T-helper 2 cell treated with Interferon-gamma antibody and Interleukin-4, amounts not matched to agents 100 ng/mL and 5 ng/mL, for 36 hours (primary cell): ENCODE measurements at regions not wholly inside any gene's neighbourhood (a gene's known extent, or its start where the extent isn't known, plus 50 kb on each side); places are given as distances from the start of the nearest gene placed in this dataset.
"Not testable (repeated sequence)": the region's sequence is repeated elsewhere in the genome, so short reads cannot be mapped to it uniquely, and the experiment has no call there.

Experiments
- intact Hi-C: fragments of 100-400 bp; cut with micrococcal nuclease; formaldehyde crosslinking; loops from one replicate; pipeline ENCODE4 v1.15.1; 2023

GRCh38 chr3:153266619-153267018, 104.6 kb downstream of the RAP2B start:
- intact Hi-C loops: no loop called here

GRCh38 chr3:153268564-153269279, 106.7 kb downstream of the RAP2B start:
- intact Hi-C loops: no loop called here

DNA sequence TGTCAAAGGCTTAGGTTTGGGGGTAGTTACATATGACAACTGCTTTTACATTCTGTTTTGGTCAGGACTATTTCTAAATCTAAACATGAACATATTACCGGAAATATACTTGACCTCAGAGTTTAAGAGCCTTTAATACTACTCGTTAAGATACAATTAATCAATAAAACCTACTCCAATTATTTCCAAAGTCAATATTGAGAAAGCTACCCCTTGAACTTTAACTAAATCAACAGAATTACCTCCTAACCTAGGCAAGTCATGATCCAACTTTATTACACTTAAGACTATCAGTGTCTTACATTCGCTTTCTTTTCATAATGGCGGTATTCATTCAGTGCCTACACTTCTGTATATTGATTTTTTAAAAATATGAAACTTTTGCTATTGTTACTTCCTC, 107.7 kb downstream of the RAP2B start:
- intact Hi-C loops: no loop called here

DNA sequence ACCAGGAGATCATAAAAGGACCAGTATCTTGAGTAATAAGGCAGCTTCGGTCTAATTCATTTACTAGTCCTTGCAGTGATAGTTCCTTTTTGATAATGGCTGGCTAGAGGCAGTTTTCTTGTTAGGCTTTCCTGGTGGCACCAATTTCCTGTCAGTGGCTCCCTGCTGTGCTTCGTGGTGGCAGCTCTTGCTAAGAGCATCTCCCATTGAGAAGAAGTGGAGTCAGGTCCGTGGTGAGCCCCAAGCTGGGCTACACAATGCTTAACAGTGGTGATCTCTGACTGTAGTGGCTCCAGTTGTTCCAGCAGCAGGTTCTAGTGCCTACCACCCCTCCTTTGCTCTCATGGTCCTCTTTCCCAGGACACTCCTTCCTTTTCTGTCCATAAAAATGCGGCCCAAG, 111.2 kb downstream of the RAP2B start:
- intact Hi-C loops: no loop called here

- intact Hi-C loops: no loop called here
Measured at GRCh38 chr3:153273767-153274435, 111.9 kb downstream of the RAP2B start.

GRCh38 chr3:153274561-153274960, 112.5 kb downstream of the RAP2B start:
- intact Hi-C loops: no loop called here

DNA sequence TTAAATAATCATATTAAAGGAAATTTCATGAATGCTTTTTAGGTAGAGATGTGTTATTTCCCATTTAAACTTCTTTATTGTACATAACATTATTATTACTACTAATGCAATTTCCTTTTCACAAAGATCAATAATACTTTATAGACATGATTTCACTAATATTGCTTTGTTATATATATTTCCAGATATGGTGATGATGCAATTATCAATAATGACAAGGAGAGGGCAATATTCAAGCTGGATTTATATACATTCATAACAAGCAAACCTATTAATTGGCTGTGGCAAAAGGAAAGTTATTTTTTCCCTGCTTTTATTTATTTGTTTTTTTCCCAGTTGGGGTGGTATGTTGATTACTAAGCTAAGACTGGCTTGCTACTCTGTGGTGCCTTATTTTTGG, 113.5 kb downstream of the RAP2B start:
- intact Hi-C loops: no loop called here

GRCh38 chr3:153277029-153277428, 115.0 kb downstream of the RAP2B start:
- intact Hi-C loops: no loop called here

- intact Hi-C loops: not testable (repeated sequence)
Measured at GRCh38 chr3:153281236-153281997, 119.4 kb downstream of the RAP2B start.

- intact Hi-C loops: no loop called here
Measured at GRCh38 chr3:153282355-153282754, 120.3 kb downstream of the RAP2B start.

DNA sequence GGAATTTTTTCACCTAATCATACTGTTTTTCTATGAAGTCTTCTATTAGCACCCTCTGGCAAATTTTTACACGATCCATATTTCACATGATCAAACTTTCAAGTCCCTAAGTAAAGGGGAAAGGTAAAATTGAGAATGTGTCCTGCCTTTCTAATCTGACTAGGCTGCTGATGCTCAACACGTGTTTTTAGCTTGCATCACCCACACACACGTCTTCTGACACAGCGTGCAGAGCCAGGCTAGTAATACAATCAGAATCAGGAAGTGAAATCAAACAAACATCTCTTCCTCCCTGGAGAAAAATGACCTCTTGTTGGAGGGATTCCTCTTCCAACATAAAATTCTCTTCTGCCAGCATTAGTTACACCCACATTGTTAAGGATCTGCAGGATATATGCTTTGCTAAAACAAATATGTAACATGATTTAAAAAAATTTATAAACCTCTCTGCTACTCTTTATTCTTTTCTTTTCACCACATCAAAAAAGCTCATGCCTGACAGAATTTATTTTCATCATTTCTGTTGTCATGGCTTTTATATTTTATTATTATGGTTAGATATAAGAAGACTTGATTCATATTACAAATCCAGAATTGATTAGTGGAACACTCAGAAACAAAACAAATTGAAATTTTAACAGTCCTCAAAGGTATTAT, 122.4 kb downstream of the RAP2B start:
- intact Hi-C loops: no loop called here

DNA sequence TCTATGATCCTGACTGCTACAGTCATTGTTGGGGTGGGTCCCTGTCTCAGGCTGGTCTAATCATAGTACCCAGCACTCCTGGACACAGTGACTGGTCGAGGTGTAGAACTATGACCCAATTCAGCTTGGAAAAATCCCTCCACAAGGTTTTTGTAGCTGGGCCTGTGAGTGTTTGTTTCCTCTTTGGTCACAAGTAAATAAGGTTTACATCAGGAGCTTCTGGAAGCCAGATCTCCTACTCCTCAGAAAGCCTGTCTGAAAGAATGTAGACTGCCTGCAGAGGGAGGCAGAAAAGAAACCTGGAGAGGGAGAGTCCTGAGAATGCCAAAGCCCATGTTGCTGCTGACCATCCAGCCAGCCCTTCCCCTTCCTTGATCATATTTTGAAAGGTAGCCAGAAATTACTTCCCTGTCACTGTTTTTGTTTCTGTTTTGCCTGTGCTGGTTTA, 123.2 kb downstream of the RAP2B start:
- intact Hi-C loops: loop anchor here (5.0 kb wide), 1 partner anchor 63 kb away; no protein-coding TSS in a partner anchor

DNA sequence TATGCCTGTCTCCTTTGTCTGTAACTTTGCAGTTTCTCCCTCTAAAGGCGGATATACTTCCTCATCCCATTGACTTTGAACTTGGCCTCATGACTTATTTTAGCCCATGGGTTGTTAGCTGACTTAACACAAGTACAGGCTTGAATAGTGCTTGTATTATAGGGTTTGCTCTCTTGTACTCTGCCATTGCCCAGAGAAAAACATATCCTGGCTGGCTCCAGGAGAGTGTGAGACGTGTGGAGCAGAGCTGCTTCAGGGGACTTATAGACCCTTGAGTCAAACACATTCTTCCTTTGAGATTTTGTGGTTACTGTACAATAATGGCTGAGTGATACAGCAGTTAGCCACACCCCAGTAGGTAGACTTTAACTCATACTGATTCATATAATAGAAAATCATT, 124.0 kb downstream of the RAP2B start:
- intact Hi-C loops: loop anchor here (5.0 kb wide), 1 partner anchor 64 kb away; no protein-coding TSS in a partner anchor

DNA sequence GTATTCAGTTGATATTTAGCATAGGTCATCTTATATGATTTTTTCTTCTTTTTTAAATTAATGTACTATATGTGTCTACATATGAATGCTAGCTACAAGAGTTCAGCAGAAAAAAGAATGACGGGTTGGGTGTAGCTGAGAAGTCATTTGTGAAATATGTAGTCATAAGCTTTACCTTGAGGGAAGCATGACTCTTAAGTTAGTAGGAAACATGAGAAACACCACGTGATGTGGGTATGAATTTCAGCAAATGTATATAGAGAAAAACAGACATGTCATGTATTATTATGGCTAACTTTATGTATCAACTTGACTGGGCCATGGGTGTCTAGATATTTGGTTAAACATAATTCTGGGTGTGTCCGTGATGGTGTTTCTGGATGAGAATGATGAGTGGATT, 125.0 kb downstream of the RAP2B start:
- intact Hi-C loops: loop anchor here (5.0 kb wide), 1 partner anchor 65 kb away; no protein-coding TSS in a partner anchor

DNA sequence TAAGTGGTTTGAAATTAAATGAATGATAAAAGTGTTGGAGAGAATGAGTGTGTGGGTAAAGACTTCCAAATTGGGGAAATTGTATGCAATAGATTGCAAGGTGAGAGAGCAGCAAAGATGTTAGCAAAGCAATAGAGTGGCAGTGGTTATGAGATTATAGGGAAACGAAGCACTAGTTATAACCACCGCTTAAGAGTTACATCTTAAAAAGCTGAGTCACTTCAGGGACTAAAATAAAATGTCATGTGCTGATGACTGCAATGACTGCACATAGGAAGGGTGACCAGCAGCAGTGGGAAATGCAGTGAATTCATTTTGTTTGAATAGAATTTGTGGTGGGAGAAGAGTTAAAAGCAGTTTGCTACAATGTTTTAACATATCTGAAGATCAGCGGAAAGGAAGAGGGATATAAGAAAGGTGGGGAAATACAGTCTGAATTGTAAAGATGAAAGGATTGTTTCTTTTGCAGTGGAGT, 127.3 kb downstream of the RAP2B start:
- intact Hi-C loops: loop anchor here (5.0 kb wide), 1 partner anchor 67 kb away; no protein-coding TSS in a partner anchor

DNA sequence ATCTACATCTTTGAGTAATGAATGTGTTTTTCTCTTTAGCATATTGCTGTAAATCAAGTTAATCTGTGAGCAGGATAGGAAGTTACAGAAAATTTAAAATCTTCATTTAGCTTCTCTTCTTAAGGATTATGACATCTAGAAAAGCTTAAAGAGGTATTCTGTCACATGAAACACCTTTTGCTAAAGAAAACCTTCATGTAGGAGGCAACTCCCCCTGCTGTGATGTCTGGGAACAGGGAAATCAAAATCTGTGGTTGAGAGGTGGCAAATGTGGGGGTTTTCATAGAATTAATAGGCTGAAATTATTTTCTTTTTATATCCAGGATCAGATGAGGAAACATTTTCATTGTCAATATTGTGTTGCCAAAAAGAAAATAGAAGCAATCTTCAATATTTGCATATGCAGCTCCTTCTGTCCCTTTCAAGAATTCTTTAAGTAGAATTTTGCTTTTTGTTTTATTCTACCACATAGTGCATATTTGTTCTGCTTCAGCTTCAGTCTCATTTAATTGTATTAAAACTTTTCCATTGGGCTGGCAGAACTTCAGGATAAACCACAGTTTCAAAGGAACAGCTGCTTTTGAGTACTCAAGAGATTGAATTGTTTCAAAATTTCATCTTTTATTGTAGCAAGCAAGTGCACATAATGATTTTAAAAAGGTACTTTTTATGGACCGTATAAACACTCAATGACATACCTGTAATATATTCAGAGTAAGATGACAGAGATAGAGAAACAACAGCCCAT, 128.4 kb downstream of the RAP2B start:
- intact Hi-C loops: loop anchor here (1.0 kb wide), 3 partner anchors 126 to 479 kb away; no protein-coding TSS in a partner anchor

DNA sequence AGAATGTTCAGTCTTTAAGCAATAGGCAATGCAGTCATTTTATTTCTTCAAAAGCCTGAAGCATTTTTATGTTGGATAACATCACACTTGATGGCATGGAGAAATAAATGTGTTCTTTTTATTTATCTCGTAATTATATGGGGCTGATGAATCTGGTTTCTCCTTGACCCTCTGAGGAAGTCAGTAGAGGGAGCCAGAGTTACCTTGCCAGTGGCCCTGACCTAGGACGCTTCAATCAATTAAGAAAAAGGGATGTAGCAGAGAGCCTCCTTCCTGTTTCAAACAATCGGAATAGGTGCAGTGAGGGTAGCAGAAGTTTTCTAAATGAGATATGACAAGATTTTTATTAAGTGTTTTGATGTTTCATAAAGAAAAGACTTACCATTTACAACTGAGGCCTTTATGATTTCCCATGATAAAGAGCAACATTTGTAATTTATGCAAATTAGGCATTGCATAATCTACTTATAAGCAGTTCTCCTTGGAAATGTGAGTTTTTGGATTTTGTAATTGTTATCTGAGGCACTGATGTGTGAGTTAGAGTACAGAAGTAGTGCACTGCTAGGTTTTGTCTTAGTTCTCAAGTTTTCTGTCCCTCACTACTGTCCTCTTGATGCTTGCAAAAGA, 129.1 kb downstream of the RAP2B start:
- intact Hi-C loops: loop anchor here (1.0 kb wide), 2 partner anchors 248 to 478 kb away; no protein-coding TSS in a partner anchor

- intact Hi-C loops: no loop called here
Measured at GRCh38 chr3:153293265-153293664, 131.2 kb downstream of the RAP2B start.

DNA sequence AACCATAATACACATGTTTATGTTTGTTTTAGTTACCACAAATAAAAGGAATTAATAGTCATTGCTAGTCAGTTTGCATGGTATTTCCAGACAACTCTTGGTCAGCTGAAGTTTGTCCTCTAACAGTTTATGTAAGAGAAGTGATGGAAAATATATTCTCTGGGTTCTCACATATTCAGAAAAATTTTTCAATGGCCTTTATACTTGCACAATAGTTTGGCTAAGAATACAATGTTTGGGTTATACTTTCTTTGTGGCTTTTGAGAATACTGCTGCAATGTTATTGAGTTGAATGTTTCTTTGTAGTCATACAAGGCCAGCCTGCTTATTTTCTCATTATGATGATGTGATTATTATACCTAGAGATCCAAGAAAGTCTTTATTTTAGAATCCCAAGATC, 133.9 kb downstream of the RAP2B start:
- intact Hi-C loops: no loop called here

DNA sequence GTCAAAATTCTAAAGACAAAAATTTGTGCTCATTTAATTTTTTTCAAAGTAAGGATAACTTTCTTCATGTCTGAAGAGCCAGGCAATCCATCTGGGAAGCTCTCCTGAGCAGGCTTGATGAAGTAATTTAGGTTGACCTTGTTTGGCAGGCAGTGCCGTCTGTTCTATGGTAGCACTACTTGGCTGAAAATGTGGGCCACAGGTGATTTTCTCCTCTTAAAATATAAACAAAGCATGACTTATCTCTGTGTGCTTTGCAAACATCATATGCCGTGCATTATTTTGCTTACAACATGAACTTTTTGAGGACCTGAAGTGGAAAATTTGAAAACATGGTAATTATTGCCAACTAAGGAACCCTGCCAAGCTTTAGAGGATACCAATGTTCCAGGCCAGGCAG, 143.2 kb downstream of the RAP2B start:
- intact Hi-C loops: no loop called here
